ENCODE measurements at regions not wholly inside any gene's neighbourhood (a gene's known extent, or its start where the extent isn't known, plus 50 kb on each side); places are given as distances from the start of the nearest gene placed in this dataset.

DNA sequence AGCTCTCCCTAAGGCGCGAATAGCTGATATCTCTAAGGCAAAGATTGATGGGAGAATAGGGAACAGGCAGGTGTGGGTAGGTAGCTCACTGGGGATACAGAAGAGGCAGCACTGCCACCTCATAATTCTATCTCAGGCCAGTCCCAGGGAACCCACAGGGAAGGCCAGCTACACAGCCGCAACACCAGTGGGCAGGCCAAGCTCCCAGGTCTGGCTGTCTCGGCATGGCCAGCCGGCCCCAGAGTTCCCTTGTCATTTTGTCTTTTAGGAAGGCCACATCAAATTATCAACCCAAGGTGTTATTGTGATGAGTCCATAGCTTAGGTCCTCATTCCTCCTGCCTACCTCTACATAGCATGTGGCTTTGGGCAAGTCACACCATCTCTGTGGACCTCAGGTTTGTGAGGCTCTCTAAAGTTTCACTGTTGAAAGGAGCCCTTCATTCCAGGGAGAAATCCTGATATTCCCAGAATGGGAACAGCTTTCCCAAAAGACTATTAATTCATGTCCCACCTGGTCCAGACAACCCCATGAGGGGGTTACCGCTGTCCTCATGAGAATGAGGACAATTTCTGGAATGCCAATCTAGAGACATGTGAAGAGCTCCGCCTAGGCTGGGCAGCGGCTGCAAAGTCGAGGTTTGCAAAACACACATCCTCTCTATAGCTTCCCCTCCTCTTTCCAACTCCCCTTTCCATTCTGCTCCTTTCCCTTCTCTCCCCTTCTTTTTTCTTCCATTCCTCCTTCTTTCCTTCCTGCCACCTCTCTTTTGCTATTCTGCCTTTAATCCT lies 287.1 kb upstream of the ID2 start:
- Histone ChIP-seq H3K4me2 (ENCODE audit: low read length, poor library complexity, severe bottlenecking) (no peak overlapping the region), H2BK5ac (ENCODE audit: low read depth, low read length, poor library complexity, severe bottlenecking) (no peak overlapping the region), H3K14ac (ENCODE audit: low read length in 2 of 2) (no peak overlapping the region), H3K23ac (ENCODE audit: low read length in 2 of 2) (no peak overlapping the region), H3K9me3 (ENCODE audit: control insufficient read depth, low read length) (no peaks in the 10 kb centered on the region), H2AFZ (ENCODE audit: low read depth, low read length) (no peak overlapping the region), H2BK12ac (ENCODE audit: low read length in 2 of 2) (no peak overlapping the region), H3K4ac (ENCODE audit: low read depth in 1 of 2, low read length in 2 of 2) (no peak overlapping the region), H4K91ac (ENCODE audit: low read length) (no peak overlapping the region), H2BK15ac (ENCODE audit: low read depth, poor library complexity, severe bottlenecking) (no peak overlapping the region), H3K79me1 (replicated peaks; ENCODE audit: low read length, poor library complexity, severe bottlenecking) (no peaks in the 10 kb centered on the region), H3K9ac (ENCODE audit: low read length) (no peak overlapping the region), H3K36me3 (ENCODE audit: control insufficient read depth in 1 of 2, insufficient read depth in 2 of 2, low read depth in 1 of 2, low read length in 2 of 2) (no peaks in the 10 kb centered on the region), H2BK120ac (ENCODE audit: low read depth, low read length) (no peak overlapping the region), H3K18ac (ENCODE audit: low read depth in 1 of 2, low read length in 2 of 2) (no peak overlapping the region), H3K4me3 (ENCODE audit: insufficient read depth in 1 of 2, low read depth in 1 of 2, low read length in 2 of 2) (no peak overlapping the region), H3K27ac (ENCODE audit: low read length, poor library complexity, severe bottlenecking) (no peak overlapping the region), H3K27me3 (ENCODE audit: control insufficient read depth in 1 of 2, insufficient read depth in 1 of 2, low read length in 2 of 2) (no peaks in the 10 kb centered on the region), H4K8ac (ENCODE audit: low read length) (no peak overlapping the region), H3K4me1 (ENCODE audit: control insufficient read depth, insufficient read depth, low read depth, low read length) (peaks cover 2% of the 10 kb centered on the region), H2AK5ac (ENCODE audit: low read length, severe bottlenecking) (no peak overlapping the region)
- 96% methylated on average over 9 of the region's 9 CpGs for WGBS
- no peak for DNase-seq

DNA sequence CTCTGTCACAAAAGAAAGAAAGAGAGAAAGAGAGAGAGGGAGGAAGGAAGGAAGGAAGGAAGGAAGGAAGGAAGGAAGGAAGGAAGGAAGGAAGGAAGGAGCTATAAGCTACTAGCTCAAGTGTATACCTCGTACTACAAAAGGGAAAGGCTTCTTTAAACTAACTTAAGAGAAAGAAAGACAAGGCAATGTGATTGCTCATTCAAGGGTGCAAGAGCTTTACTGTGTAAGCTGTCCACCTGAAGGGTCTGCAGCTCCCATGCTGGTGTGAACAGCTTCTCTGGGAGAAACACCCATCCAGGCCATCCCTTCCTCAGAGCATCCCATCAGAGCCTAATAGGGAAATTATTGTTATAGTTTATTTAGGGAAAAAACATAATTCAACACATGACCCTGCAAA lies 286.1 kb upstream of the ID2 start:
- 100% methylated on average over 1 of the region's 1 CpG for WGBS
- Histone ChIP-seq H3K18ac (ENCODE audit: low read depth in 1 of 2, low read length in 2 of 2) (no peak overlapping the region), H3K4ac (ENCODE audit: low read depth in 1 of 2, low read length in 2 of 2) (no peak overlapping the region), H2BK120ac (ENCODE audit: low read depth, low read length) (no peak overlapping the region), H2BK12ac (ENCODE audit: low read length in 2 of 2) (no peak overlapping the region), H3K27ac (ENCODE audit: low read length, poor library complexity, severe bottlenecking) (no peak overlapping the region), H3K9me3 (ENCODE audit: control insufficient read depth, low read length) (no peaks in the 10 kb centered on the region), H3K27me3 (ENCODE audit: control insufficient read depth in 1 of 2, insufficient read depth in 1 of 2, low read length in 2 of 2) (no peaks in the 10 kb centered on the region), H3K4me2 (ENCODE audit: low read length, poor library complexity, severe bottlenecking) (no peak overlapping the region), H3K23ac (ENCODE audit: low read length in 2 of 2) (no peak overlapping the region), H2BK5ac (ENCODE audit: low read depth, low read length, poor library complexity, severe bottlenecking) (no peak overlapping the region), H2AFZ (ENCODE audit: low read depth, low read length) (no peak overlapping the region), H2AK5ac (ENCODE audit: low read length, severe bottlenecking) (no peak overlapping the region), H4K91ac (ENCODE audit: low read length) (no peak overlapping the region), H3K36me3 (ENCODE audit: control insufficient read depth in 1 of 2, insufficient read depth in 2 of 2, low read depth in 1 of 2, low read length in 2 of 2) (no peaks in the 10 kb centered on the region), H2BK15ac (ENCODE audit: low read depth, poor library complexity, severe bottlenecking) (no peak overlapping the region), H3K9ac (ENCODE audit: low read length) (no peak overlapping the region), H4K8ac (ENCODE audit: low read length) (no peak overlapping the region), H3K14ac (ENCODE audit: low read length in 2 of 2) (no peak overlapping the region), H3K4me1 (ENCODE audit: control insufficient read depth, insufficient read depth, low read depth, low read length) (no peaks in the 10 kb centered on the region), H3K4me3 (ENCODE audit: insufficient read depth in 1 of 2, low read depth in 1 of 2, low read length in 2 of 2) (no peak overlapping the region), H3K79me1 (replicated peaks; ENCODE audit: low read length, poor library complexity, severe bottlenecking) (no peaks in the 10 kb centered on the region)
- DNase-seq: no peak

DNA sequence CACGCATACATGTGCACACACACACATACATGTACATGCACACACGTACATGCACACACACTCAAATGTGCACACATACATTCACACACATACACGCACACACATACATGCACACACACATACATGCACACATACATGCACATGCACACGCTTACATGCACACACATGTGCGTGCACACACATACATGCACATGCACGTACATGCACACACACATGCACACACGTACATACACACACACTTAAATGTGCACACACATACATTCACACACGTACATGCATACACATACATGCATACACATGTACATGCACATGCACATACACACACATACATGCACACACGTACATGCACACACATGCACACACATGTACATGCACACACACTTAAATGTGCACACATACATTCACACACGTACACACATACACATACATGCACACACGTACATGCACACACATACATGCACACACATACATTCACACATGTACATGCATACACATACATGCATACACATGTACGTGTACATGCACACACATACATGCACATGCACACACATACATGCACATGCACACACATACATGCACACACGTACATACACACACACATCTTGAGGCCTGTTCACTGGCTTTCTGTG lies 283.7 kb upstream of the ID2 start:
- H3K9me3 ChIP-seq (ENCODE audit: control insufficient read depth, low read length): no peaks in the 10 kb centered on the region
- H2BK5ac ChIP-seq (ENCODE audit: low read depth, low read length, poor library complexity, severe bottlenecking): no peak overlapping the region
- H3K27ac ChIP-seq (ENCODE audit: low read length, poor library complexity, severe bottlenecking): no peak overlapping the region
- H3K36me3 ChIP-seq (ENCODE audit: control insufficient read depth in 1 of 2, insufficient read depth in 2 of 2, low read depth in 1 of 2, low read length in 2 of 2): no peaks in the 10 kb centered on the region
- H3K23ac ChIP-seq (ENCODE audit: low read length in 2 of 2): no peak overlapping the region
- no peak overlapping the region for H2BK15ac ChIP-seq (ENCODE audit: low read depth, poor library complexity, severe bottlenecking)
- H2BK120ac ChIP-seq (ENCODE audit: low read depth, low read length): no peak overlapping the region
- H3K27me3 ChIP-seq (ENCODE audit: control insufficient read depth in 1 of 2, insufficient read depth in 1 of 2, low read length in 2 of 2): no peaks in the 10 kb centered on the region
- no peak overlapping the region for H4K8ac ChIP-seq (ENCODE audit: low read length)
- no peak for DNase-seq
- no peak overlapping the region for H2AK5ac ChIP-seq (ENCODE audit: low read length, severe bottlenecking)
- no peak overlapping the region for H3K14ac ChIP-seq (ENCODE audit: low read length in 2 of 2)
- WGBS: 79% methylated on average over 13 of the region's 13 CpGs
- no peaks in the 10 kb centered on the region for H3K4me1 ChIP-seq (ENCODE audit: control insufficient read depth, insufficient read depth, low read depth, low read length)
- H3K18ac ChIP-seq (ENCODE audit: low read depth in 1 of 2, low read length in 2 of 2): no peak overlapping the region
- H4K91ac ChIP-seq (ENCODE audit: low read length): no peak overlapping the region
- H3K4me2 ChIP-seq (ENCODE audit: low read length, poor library complexity, severe bottlenecking): no peak overlapping the region
- H2BK12ac ChIP-seq (ENCODE audit: low read length in 2 of 2): no peak overlapping the region
- no peak overlapping the region for H3K4me3 ChIP-seq (ENCODE audit: insufficient read depth in 1 of 2, low read depth in 1 of 2, low read length in 2 of 2)
- no peak overlapping the region for H3K4ac ChIP-seq (ENCODE audit: low read depth in 1 of 2, low read length in 2 of 2)
- H3K9ac ChIP-seq (ENCODE audit: low read length): no peak overlapping the region
- no peak overlapping the region for H2AFZ ChIP-seq (ENCODE audit: low read depth, low read length)
- no peaks in the 10 kb centered on the region for H3K79me1 ChIP-seq (replicated peaks; ENCODE audit: low read length, poor library complexity, severe bottlenecking)

DNA sequence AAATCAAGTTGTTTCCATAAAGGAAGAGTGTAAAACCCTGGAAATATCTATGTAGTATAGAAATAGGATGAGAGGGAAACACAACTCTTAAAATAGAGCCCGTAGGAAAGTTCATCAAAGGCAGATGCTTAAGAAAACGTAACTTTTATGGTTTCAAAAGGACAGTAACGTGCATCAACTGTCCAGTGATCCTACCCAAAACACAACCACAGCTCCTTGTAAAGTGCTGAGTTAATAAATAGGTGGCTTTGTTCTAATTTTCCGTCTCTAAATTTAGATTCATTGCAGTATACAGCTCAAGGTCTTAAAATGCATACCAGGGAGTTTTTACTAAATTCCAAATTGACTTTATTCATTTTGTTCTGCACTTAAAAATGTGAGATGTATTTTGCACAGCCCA lies 282.1 kb upstream of the ID2 start:
- Histone ChIP-seq H3K36me3 (ENCODE audit: control insufficient read depth in 1 of 2, insufficient read depth in 2 of 2, low read depth in 1 of 2, low read length in 2 of 2) (no peaks in the 10 kb centered on the region), H2BK15ac (ENCODE audit: low read depth, poor library complexity, severe bottlenecking) (no peak overlapping the region), H2BK5ac (ENCODE audit: low read depth, low read length, poor library complexity, severe bottlenecking) (no peak overlapping the region), H3K4me3 (ENCODE audit: insufficient read depth in 1 of 2, low read depth in 1 of 2, low read length in 2 of 2) (no peak overlapping the region), H3K27me3 (ENCODE audit: control insufficient read depth in 1 of 2, insufficient read depth in 1 of 2, low read length in 2 of 2) (no peaks in the 10 kb centered on the region), H3K4me2 (ENCODE audit: low read length, poor library complexity, severe bottlenecking) (no peak overlapping the region), H3K4ac (ENCODE audit: low read depth in 1 of 2, low read length in 2 of 2) (no peak overlapping the region), H3K23ac (ENCODE audit: low read length in 2 of 2) (no peak overlapping the region), H3K9me3 (ENCODE audit: control insufficient read depth, low read length) (no peaks in the 10 kb centered on the region), H4K91ac (ENCODE audit: low read length) (no peak overlapping the region), H3K14ac (ENCODE audit: low read length in 2 of 2) (no peak overlapping the region), H3K4me1 (ENCODE audit: control insufficient read depth, insufficient read depth, low read depth, low read length) (no peaks in the 10 kb centered on the region), H2BK120ac (ENCODE audit: low read depth, low read length) (no peak overlapping the region), H3K27ac (ENCODE audit: low read length, poor library complexity, severe bottlenecking) (no peak overlapping the region), H2AK5ac (ENCODE audit: low read length, severe bottlenecking) (no peak overlapping the region), H3K18ac (ENCODE audit: low read depth in 1 of 2, low read length in 2 of 2) (no peak overlapping the region), H4K8ac (ENCODE audit: low read length) (no peak overlapping the region), H3K79me1 (replicated peaks; ENCODE audit: low read length, poor library complexity, severe bottlenecking) (no peaks in the 10 kb centered on the region), H2AFZ (ENCODE audit: low read depth, low read length) (no peak overlapping the region), H3K9ac (ENCODE audit: low read length) (no peak overlapping the region), H2BK12ac (ENCODE audit: low read length in 2 of 2) (no peak overlapping the region)
- no peak for DNase-seq
- WGBS: 80% methylated on average over 2 of the region's 4 CpGs

Measured in mesenchymal stem cell (in vitro differentiated cells and primary cell).